OCI-LY3 (cell line): ENCODE measurements at regions not wholly inside any gene's neighbourhood (a gene's known extent, or its start where the extent isn't known, plus 50 kb on each side); places are given as distances from the start of the nearest gene placed in this dataset.

Source experiments
- H2AFZ ChIP-seq: fragments of 200-600, 300-600 bp; shearing (Covaris generic); 2 replicates; pipeline ENCODE4 v1.6.0; 2014; ENCODE audit warnings: antibody characterized with exemption, low read depth, low read length
- H3K27ac ChIP-seq: fragments of 200-600, 300-600 bp; sonication (generic); 2 replicates; pipeline ENCODE4 v1.5.1; 2014; ENCODE audit warnings: mild to moderate bottlenecking, low read length, moderate library complexity, mixed read lengths
- H3K27me3 ChIP-seq: fragments of 200-600, 300-600 bp; sonication (generic); 2 replicates; pipeline ENCODE4 v1.6.1; 2014; ENCODE audit warnings: low read depth, low read length, mixed read lengths
- H3K36me3 ChIP-seq: fragments of 200-600, 300-600 bp; sonication (generic); replicated peaks from 2 replicates; pipeline ENCODE3; 2014; ENCODE audit warnings: low read depth, low read length, mixed read lengths
- H3K4me1 ChIP-seq: fragments of 300-600, 200-600 bp; sonication (generic); 2 replicates; pipeline ENCODE4 v1.6.1; 2014; ENCODE audit warnings: low read length, mixed read lengths
- H3K4me2 ChIP-seq: fragments of 200-600, 300-600 bp; sonication (generic); 2 replicates; pipeline ENCODE4 v1.6.1; 2014; ENCODE audit warnings: low read length, mixed read lengths
- H3K4me3 ChIP-seq: fragments of 300-600, 200-600 bp; sonication (generic); 2 replicates; pipeline ENCODE4 v1.5.1; 2014; ENCODE audit warnings: antibody characterized with exemption, mild to moderate bottlenecking, low read length, moderate library complexity
- H3K79me2 ChIP-seq: fragments of 300-600, 200-600 bp; shearing (Covaris generic); 2 replicates; pipeline ENCODE4 v1.6.1; 2014; ENCODE audit warnings: mild to moderate bottlenecking, low read length, mixed read lengths
- H3K9ac ChIP-seq: fragments of 300-600, 200-600 bp; shearing (Covaris generic); 2 replicates; pipeline ENCODE4 v1.6.0; 2014; ENCODE audit warnings: mild to moderate bottlenecking, low read length, moderate library complexity
- H3K9me3 ChIP-seq: fragments of 200-600, 300-600 bp; shearing (Covaris generic); 2 replicates; pipeline ENCODE4 v1.6.1; 2014; ENCODE audit warnings: low read length, mixed read lengths; ENCODE audit not compliant: insufficient read depth
- H4K20me1 ChIP-seq: fragments of 200-600, 300-600 bp; sonication (generic); 2 replicates; pipeline ENCODE4 v1.6.1; 2016; ENCODE audit warnings: low read length, mixed read lengths; ENCODE audit not compliant: insufficient read depth
- EZH2phosphoT487 ChIP-seq: fragments of 200-600 bp; shearing (Covaris generic); IDR thresholded peaks from 2 replicates; pipeline ENCODE4 v1.6.1; 2018; ENCODE audit warnings: antibody characterized with exemption, mixed run types, low read depth
- TF ChIP-seq, protein P1 (sequence below): fragments of 200-600, 300-600 bp; sonication (generic); IDR thresholded peaks from 2 replicates; pipeline ENCODE4 v1.5.1; 2014; ENCODE audit warnings: antibody characterized with exemption, low read length, low read depth

DNA sequence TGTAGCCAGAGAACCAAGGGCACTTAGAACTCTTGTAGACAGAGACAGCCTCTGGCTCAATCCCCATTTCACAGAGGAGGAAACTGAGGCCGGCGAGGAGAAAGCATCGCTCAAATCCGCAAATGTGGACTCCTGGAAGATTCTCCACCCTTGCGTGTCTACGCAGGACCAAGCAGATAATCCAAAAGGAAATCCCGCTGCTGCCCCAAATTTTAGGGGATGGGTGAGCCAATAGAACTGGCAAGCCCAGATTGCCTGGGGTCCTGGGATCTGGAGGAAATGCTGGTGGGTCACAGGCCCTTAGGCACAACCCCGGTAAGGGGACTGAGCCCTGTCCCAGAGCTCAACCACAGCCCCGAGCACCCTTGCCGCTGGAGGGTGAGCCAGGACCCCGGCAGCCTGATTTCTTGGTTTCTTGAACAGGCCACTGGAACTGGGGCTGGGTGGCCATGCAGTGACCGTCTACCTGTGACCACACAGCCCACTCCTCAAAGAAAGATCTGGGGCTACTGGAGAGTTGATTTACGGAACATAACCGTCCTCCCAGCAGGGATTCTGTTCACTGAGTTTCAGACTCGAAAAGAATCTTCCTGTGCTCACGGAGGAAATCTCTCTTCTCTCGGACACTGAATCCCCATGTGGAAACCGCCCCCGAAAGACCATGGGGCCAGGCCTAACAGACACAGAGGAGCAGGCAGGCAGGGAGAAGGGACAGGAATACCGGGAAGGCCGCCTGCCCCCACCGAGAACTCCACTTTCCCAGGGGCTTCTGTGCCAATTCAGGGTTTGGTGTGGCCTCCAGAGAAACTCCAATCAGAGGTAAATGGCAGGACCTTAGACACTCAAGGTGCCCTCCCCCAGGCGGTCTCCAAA is 238.4 kb downstream of the NPHP4 start:
- TF ChIP-seq, protein P1, sequence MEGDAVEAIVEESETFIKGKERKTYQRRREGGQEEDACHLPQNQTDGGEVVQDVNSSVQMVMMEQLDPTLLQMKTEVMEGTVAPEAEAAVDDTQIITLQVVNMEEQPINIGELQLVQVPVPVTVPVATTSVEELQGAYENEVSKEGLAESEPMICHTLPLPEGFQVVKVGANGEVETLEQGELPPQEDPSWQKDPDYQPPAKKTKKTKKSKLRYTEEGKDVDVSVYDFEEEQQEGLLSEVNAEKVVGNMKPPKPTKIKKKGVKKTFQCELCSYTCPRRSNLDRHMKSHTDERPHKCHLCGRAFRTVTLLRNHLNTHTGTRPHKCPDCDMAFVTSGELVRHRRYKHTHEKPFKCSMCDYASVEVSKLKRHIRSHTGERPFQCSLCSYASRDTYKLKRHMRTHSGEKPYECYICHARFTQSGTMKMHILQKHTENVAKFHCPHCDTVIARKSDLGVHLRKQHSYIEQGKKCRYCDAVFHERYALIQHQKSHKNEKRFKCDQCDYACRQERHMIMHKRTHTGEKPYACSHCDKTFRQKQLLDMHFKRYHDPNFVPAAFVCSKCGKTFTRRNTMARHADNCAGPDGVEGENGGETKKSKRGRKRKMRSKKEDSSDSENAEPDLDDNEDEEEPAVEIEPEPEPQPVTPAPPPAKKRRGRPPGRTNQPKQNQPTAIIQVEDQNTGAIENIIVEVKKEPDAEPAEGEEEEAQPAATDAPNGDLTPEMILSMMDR: no peak
- no peak for TF ChIP-seq EZH2phosphoT487
- H3K27me3 ChIP-seq: no peaks in the 10 kb centered on the region
- no peaks in the 10 kb centered on the region for H3K36me3 ChIP-seq
- H4K20me1 ChIP-seq: no peaks in the 10 kb centered on the region
- no peak overlapping the region for H3K4me3 ChIP-seq
- no peaks in the 10 kb centered on the region for H3K4me1 ChIP-seq
- no peak overlapping the region for H2AFZ ChIP-seq
- H3K79me2 ChIP-seq: no peaks in the 10 kb centered on the region
- no peak overlapping the region for H3K9ac ChIP-seq
- no peak overlapping the region for H3K27ac ChIP-seq
- no peaks in the 10 kb centered on the region for H3K9me3 ChIP-seq
- H3K4me2 ChIP-seq: no peak overlapping the region

DNA sequence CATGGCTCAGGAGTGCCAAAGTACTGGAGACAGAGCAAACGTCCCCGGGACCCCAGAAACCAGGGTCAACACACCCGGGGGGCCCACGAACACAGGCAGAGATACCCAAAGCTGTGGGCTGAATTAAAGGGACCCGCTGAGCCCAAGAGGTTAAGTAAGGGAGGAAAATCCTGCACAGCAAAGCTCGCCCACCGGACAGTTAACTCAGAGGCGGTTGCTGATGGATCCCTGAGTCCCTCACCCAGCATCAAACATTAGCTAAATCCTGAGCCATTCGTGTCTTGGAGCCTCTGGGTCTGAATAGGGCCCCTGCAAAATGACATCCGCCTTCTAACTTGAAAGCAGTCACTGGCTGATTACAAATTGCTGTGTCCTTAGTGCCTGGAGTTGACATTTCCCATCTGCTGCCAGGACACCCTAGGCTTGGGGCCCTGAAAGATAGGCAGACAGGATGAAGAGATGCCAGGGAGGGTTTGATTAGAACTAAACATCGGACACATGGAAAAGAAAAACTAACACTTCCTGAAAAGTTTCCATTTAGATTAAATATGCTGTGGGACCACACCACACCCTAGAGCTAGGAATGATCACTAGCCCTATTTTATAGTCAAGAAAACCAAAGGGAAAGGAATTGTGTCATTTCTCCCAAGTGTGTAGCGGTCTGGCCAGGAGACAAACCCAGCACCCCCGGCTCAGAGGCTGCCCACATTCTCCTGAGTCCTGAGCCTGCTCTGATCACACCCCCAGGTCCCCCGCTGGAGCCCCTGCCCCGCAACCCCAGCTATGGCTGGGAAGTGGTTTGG is 239.3 kb downstream of the NPHP4 start:
- Histone ChIP-seq H2AFZ (no peak overlapping the region), H3K27ac (no peak overlapping the region), H3K27me3 (no peaks in the 10 kb centered on the region), H3K9me3 (no peaks in the 10 kb centered on the region), H3K4me3 (no peak overlapping the region), H3K36me3 (no peaks in the 10 kb centered on the region), H4K20me1 (no peaks in the 10 kb centered on the region), H3K4me2 (no peak overlapping the region), H3K9ac (no peak overlapping the region), H3K79me2 (no peaks in the 10 kb centered on the region), H3K4me1 (no peaks in the 10 kb centered on the region)
- TF ChIP-seq, protein P1: no peak
- no peak for TF ChIP-seq EZH2phosphoT487

DNA sequence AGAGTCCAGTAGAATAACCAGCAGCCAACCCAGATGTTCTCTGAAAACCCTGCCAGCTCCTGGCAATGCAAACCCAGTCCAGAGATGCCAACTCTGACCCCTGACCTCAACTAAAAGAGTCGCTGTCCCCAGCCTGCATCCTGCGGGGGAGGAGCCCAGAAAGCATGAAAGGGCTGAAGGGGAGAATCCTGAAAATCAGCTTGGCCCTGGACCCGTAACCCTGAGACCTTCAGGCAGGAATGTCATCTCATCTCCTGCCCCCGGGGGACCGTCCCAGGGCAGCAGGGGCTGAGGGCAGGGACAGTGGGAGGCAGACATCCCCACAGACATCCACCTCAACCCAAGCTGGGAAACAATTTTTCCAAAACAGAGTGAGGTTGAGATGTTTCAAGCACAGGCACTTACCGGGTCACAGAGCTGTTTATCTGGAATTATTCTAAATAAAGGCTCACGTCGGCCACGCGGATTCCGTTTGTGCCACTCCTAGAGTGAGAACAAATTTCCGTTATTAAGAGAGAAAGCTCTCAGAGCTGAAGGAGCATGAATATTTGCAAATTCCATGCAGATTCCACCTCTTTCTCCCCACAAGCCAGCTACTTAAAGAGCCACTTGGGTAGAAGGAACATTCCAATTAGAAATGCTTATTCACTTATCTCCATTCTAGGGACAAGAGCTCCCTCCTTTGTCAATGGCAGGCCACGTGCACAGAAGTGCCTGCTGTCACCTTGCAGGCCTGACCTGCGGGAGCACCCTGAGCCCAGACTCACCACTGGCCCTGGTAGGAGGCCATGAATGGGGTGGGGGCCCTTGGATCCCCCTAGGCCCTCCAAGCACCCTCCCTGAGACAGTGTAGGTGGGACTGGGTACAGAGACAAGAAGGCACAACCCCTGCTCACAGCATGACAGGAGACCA is 240.1 kb downstream of the NPHP4 start:
- Histone ChIP-seq H3K36me3 (no peaks in the 10 kb centered on the region), H3K9ac (no peak overlapping the region), H3K27me3 (no peaks in the 10 kb centered on the region), H3K4me1 (no peaks in the 10 kb centered on the region), H3K4me2 (no peak overlapping the region), H3K27ac (no peak overlapping the region), H3K4me3 (no peak overlapping the region), H2AFZ (no peak overlapping the region), H3K9me3 (no peaks in the 10 kb centered on the region), H4K20me1 (no peaks in the 10 kb centered on the region), H3K79me2 (no peaks in the 10 kb centered on the region)
- no peak for TF ChIP-seq EZH2phosphoT487
- TF ChIP-seq, protein P1: no peak
